Pancreas (tissue), 10 donors: ENCODE measurements at regions not wholly inside any gene's neighbourhood (a gene's known extent, or its start where the extent isn't known, plus 50 kb on each side); places are given as distances from the start of the nearest gene placed in this dataset.

Source experiments
- ATAC-seq, 4 donors: fragments of 200-7000 bp; cut with Tn5 transposase; one replicate each; pipeline versions ENCODE4 v1.8.0 to v1.9.1; 2020; ENCODE audit warnings: mild to moderate bottlenecking in 4 of 4, moderate library complexity in 4 of 4
- DNase-seq, 6 donors: peaks; one replicate each; pipeline ENCODE4 v3.0.0-alpha.2; 2020
- FAIRE-seq: peaks from 2 replicates; lab custom pipeline; 2012; peaks lifted over from hg19 to GRCh38; lab: Jason Lieb, UNC
- H3K27ac ChIP-seq, 4 donors: fragments of 200-600 bp; sonication (generic); 1 replicate in 3 of 4; 2 replicates in 1 of 4; pipeline versions ENCODE4 v1.5.0 to v1.8.0; 2020
- H3K27me3 ChIP-seq, 4 donors: fragments of 200-600 bp; one replicate each; pipeline ENCODE4 v1.8.0; 2021
- H3K36me3 ChIP-seq, 3 donors: fragments of 200-600 bp; sonication (generic) in 1 of 3; one replicate each; pipeline versions ENCODE4 v1.5.0 to v1.8.0; 2020 to 2021
- H3K4me1 ChIP-seq, 3 donors: fragments of 200-600 bp; one replicate each; pipeline ENCODE4 v1.8.0; 2021
- H3K4me3 ChIP-seq, 4 donors: fragments of 200-600 bp; sonication (generic) in 2 of 4; one replicate each; pipeline versions ENCODE4 v1.5.0 to v1.8.0; 2020 to 2021
- H3K9me3 ChIP-seq, 4 donors: fragments of 200-600 bp; one replicate each; pipeline ENCODE4 v1.8.0; 2021
- WGBS, 2 donors: extraction: QIAGEN DNeasy Blood & Tissue Kit; methylation state at CpG; one replicate each; pipeline ENCODE4 v1.1.7; 2013; 5-methylcytosine and 5-hydroxymethylcytosine counted together
- intact Hi-C, 3 donors: fragments of 100-400 bp; cut with DNase I; formaldehyde crosslinking; loops; one replicate each; pipeline versions ENCODE4 v1.11.1 to v1.14.2; 2022
- TF ChIP-seq, protein P1 (sequence below), 4 donors: fragments of 200-600 bp; sonication (generic) in 3 of 4; IDR thresholded peaks; one replicate each; pipeline versions ENCODE4 v1.5.0 to v1.8.0; 2021; ENCODE audit warnings: antibody characterized with exemption in 4 of 4
- donor health status: healthy with polysubstance abuse.
- donor health status: DM: no; HTN: no; CAD: no; lungs with moderate emphysema.
- donor health status: DM: no; HTN: no; CAD: no.
- donor health status: control.
- donor health status: control.
- donor health status: Bipolar disorder and iron deficiency.
- donor health status: DM: yes; HTN: yes; CAD: no.
- donor health status: DM: no; HTN: no; CAD: no.
- donor health status: DM: no; HTN: no; CAD: no.
- donor health status: DM: yes; HTN: yes; CAD: no.

DNA sequence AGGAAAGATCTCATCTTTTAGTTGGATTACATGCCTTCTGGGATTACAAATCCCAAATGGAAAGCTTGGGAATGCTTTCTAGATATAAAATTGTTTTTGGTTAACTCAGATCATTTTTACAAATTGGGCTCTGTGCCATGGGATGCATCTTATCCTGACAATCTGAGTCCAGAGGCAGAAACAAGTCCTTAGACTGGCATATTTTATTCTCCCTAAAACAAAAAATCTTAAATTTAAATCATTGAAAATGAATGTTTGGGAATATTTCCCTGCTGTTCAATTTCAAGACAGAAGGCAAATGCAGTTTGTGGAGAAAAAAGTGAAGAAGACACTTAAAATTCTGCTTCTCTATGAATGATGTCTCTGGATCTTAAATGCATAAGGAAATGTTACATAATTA, 456.6 kb upstream of the GOT2 start:
- no peak for FAIRE-seq
- no peak overlapping the region for H3K4me3 ChIP-seq
- no peak for DNase-seq
- no peaks in the 10 kb centered on the region for H3K36me3 ChIP-seq
- ATAC-seq, result no peak
- no peak overlapping the region for H3K27ac ChIP-seq
- TF ChIP-seq, protein P1, sequence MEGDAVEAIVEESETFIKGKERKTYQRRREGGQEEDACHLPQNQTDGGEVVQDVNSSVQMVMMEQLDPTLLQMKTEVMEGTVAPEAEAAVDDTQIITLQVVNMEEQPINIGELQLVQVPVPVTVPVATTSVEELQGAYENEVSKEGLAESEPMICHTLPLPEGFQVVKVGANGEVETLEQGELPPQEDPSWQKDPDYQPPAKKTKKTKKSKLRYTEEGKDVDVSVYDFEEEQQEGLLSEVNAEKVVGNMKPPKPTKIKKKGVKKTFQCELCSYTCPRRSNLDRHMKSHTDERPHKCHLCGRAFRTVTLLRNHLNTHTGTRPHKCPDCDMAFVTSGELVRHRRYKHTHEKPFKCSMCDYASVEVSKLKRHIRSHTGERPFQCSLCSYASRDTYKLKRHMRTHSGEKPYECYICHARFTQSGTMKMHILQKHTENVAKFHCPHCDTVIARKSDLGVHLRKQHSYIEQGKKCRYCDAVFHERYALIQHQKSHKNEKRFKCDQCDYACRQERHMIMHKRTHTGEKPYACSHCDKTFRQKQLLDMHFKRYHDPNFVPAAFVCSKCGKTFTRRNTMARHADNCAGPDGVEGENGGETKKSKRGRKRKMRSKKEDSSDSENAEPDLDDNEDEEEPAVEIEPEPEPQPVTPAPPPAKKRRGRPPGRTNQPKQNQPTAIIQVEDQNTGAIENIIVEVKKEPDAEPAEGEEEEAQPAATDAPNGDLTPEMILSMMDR (IDR thresholded peaks at IDR 0.05), result no peak
- H3K9me3 ChIP-seq, result no peaks in the 10 kb centered on the region
- intact Hi-C loops, result no loop called here
- H3K27me3 ChIP-seq, result no peaks in the 10 kb centered on the region
- no peaks in the 10 kb centered on the region for H3K4me1 ChIP-seq

DNA sequence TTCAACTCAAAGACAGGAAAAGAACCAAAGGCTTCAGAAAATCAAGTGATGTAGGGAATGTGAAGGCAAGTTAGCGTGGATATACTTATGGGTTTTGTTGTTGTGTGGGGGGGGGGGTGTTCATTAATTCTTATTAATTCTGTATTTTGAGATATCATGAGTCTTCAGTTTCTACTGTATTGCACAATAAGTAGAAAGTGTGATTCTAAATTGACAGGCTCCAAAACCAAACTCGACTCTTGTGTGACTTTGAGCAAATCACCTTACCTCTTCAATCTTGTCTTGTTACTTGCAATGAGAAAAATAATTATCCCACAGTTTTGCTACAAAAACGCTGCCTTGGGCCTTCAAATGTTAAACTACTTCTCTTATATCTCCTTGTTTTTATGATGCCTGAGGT, 453.9 kb upstream of the GOT2 start:
- H3K4me1 ChIP-seq, result no peaks in the 10 kb centered on the region
- 48 to 56% methylated on average over 3 of the region's 3 CpGs for WGBS, 2 donors
- no peak for ATAC-seq
- no peaks in the 10 kb centered on the region for H3K9me3 ChIP-seq
- TF ChIP-seq, protein P1 (IDR thresholded peaks at IDR 0.05), result no peak
- intact Hi-C loops, result no loop called here
- no peaks in the 10 kb centered on the region for H3K27me3 ChIP-seq
- H3K4me3 ChIP-seq, result no peak overlapping the region
- H3K27ac ChIP-seq, result no peak overlapping the region
- no peak for DNase-seq
- H3K36me3 ChIP-seq, result no peaks in the 10 kb centered on the region
- FAIRE-seq, result no peak

DNA sequence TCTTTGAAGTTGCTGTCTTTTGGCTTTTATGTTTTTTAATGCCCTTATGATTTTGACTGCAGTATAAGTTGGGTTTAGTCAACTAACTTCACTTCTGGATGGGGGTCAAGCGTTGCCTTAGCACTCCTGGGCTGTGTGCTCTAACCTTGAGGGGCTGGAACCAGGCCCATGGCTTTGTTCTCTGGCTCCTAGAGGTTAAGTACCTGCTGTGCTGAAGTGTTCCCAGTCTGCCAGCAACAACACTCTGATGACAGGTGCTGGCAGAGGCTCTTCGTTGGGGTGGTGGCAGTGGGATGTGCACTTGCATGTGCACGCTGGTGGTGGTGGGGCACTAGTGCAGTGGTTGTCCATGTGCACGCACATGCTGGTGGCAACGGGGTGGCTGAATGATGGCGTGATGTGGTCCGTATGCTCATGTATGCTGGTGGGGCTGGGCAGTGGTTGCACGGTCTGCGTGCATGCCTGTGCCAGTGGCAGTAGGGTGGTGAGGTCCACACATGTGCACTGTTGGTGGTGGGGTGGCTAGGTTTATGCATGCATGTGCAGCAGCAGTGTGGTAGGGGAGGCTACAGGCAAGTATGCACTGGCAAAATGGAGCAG, 447.8 kb upstream of the GOT2 start:
- peak in 1 of 6 donors; percentile 28 for DNase-seq
- no peaks in the 10 kb centered on the region for H3K4me1 ChIP-seq
- no peaks in the 10 kb centered on the region for H3K36me3 ChIP-seq
- intact Hi-C loops, result no loop called here
- FAIRE-seq, result no peak
- no peak for ATAC-seq
- H3K4me3 ChIP-seq, result no peak overlapping the region
- TF ChIP-seq, protein P1 (IDR thresholded peaks at IDR 0.05), result no peak
- no peaks in the 10 kb centered on the region for H3K9me3 ChIP-seq
- no peaks in the 10 kb centered on the region for H3K27me3 ChIP-seq
- 77 to 87% methylated on average over 9 of the region's 9 CpGs for WGBS, 2 donors
- H3K27ac ChIP-seq, result no peak overlapping the region

DNA sequence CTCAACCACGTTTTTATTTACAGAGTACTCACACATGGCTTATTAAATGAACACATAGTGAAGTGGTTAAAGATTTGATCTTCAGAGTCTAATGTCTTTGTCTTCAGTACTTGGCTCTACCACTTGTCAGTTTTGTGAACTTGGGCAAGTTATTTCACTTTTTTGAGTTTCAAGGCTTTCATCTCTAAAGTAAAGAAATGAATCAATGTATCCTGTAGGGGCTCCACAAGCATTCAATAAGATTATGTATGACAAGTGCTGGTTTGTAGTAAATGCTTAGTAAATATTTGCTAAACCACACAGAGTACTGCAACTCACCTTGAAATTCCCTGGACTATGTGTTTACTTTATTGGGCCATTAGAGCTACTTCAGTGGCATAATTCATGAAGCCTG, 446.0 kb upstream of the GOT2 start:
- ATAC-seq (no peak), DNase-seq (no peak)

DNA sequence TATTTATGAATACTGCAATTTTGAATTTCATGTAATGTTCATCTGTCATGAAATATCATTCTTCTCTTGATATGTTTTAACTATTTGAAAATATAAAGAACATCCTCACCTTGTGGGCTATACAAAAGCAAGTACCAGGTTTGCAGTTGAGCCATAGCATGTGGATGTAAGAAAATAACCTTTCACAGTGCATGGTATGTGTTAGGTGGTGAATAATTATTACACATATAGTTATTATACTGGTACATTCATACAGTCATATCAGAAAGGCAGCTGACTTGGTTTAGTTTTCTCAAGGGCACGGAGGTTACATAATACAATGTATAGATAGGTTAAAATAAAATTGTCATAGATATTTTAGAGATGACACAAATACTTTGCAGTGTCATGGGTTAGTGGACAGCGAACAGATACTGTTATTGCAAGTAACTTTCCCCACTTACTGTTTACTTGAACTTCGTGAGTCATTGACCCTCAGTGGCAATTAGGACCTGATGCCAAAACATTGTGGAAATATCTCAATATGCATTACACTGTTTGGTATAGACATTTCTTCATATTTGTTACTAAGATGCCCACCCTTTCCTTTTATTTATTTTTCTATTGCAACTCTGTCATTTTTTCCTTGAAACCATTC, 445.4 kb upstream of the GOT2 start:
- 45 to 50% methylated on average over 3 of the region's 3 CpGs for WGBS, 2 donors
- no peak for DNase-seq
- Histone ChIP-seq H3K9me3 (no peaks in the 10 kb centered on the region), H3K4me3 (no peak overlapping the region), H3K36me3 (no peaks in the 10 kb centered on the region), H3K4me1 (no peaks in the 10 kb centered on the region), H3K27me3 (no peaks in the 10 kb centered on the region), H3K27ac (no peak overlapping the region)
- ATAC-seq, result no peak
- FAIRE-seq, result no peak
- intact Hi-C loops, result no loop called here
- TF ChIP-seq, protein P1 (IDR thresholded peaks at IDR 0.05), result no peak

More for the DNA sequence above, 446.0 kb upstream of the GOT2 start:
- Histone ChIP-seq H3K4me1 (no peaks in the 10 kb centered on the region), H3K9me3 (no peaks in the 10 kb centered on the region), H3K27me3 (no peaks in the 10 kb centered on the region), H3K27ac (no peak overlapping the region), H3K36me3 (no peaks in the 10 kb centered on the region), H3K4me3 (no peak overlapping the region)
- TF ChIP-seq, protein P1 (IDR thresholded peaks at IDR 0.05), result no peak
- no peak for FAIRE-seq
- intact Hi-C loops, result no loop called here
- 5 to 7% methylated on average over 1 of the region's 1 CpG for WGBS, 2 donors
